IPS-15b (cell line): ENCODE measurements at regions not wholly inside any gene's neighbourhood (a gene's known extent, or its start where the extent isn't known, plus 50 kb on each side); places are given as distances from the start of the nearest gene placed in this dataset.

Experiments used
- H3K27me3 ChIP-seq: one replicate; pipeline ENCODE4 v1.6.1; 2013; ENCODE audit warnings: low read length; ENCODE audit not compliant: control insufficient read depth, insufficient read depth
- H3K36me3 ChIP-seq: one replicate; pipeline ENCODE4 v1.6.1; 2013; ENCODE audit warnings: low read length; ENCODE audit not compliant: control insufficient read depth, insufficient read depth
- H3K4me1 ChIP-seq: one replicate; pipeline ENCODE4 v1.6.1; 2013; ENCODE audit warnings: mild to moderate bottlenecking, low read length; ENCODE audit not compliant: control insufficient read depth, insufficient read depth
- H3K4me3 ChIP-seq: one replicate; pipeline ENCODE4 v1.5.1; 2013; ENCODE audit warnings: low read depth, low read length
- H3K9ac ChIP-seq: one replicate; pipeline ENCODE4 v1.6.1; 2013; ENCODE audit warnings: low read depth, mild to moderate bottlenecking, low read length
- H3K9me3 ChIP-seq: one replicate; pipeline ENCODE4 v1.6.1; 2013; ENCODE audit warnings: mild to moderate bottlenecking, low read length; ENCODE audit not compliant: control insufficient read depth, insufficient read depth

- Histone ChIP-seq H3K9ac (no peak overlapping the region), H3K4me3 (no peak overlapping the region), H3K4me1 (no peaks in the 10 kb centered on the region), H3K36me3 (no peaks in the 10 kb centered on the region), H3K9me3 (no peaks in the 10 kb centered on the region), H3K27me3 (no peaks in the 10 kb centered on the region)
These were observed 170.7 kb downstream of the TTC32 start for GRCh38 chr2:19731037-19731436.

GRCh38 chr2:19728125-19728524 is 173.7 kb downstream of the TTC32 start:
- Histone ChIP-seq H3K4me1 (no peaks in the 10 kb centered on the region), H3K4me3 (no peak overlapping the region), H3K36me3 (no peaks in the 10 kb centered on the region), H3K9ac (no peak overlapping the region), H3K27me3 (no peaks in the 10 kb centered on the region), H3K9me3 (no peaks in the 10 kb centered on the region)

- Histone ChIP-seq H3K9ac (no peak overlapping the region), H3K36me3 (no peaks in the 10 kb centered on the region), H3K27me3 (no peaks in the 10 kb centered on the region), H3K9me3 (no peaks in the 10 kb centered on the region), H3K4me1 (no peaks in the 10 kb centered on the region), H3K4me3 (no peak overlapping the region)
These were observed 176.4 kb downstream of the TTC32 start for GRCh38 chr2:19725392-19725791.

DNA sequence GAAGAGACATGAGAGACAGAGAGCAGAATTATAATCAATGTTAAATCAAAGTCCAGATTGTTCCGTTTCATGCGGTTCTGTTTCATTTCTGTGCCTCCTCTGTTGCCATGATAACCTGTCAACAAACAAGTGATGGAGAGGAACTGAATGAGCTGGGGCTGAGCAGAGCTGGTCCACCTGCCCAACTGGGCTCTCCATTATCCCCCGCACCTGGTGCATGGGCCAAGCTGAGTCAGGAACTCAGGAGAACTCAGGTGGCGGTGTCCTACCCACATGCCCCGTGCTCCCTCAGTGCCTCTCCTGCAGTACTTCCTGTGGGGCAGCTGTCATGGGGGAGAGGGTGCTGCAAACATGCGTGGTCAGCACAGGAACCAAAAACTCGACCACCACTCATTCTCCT is 178.8 kb downstream of the TTC32 start:
- Histone ChIP-seq H3K27me3 (no peaks in the 10 kb centered on the region), H3K36me3 (no peaks in the 10 kb centered on the region), H3K9ac (no peak overlapping the region), H3K4me3 (no peak overlapping the region), H3K9me3 (no peaks in the 10 kb centered on the region), H3K4me1 (no peaks in the 10 kb centered on the region)

GRCh38 chr2:19722531-19722971 is 179.2 kb downstream of the TTC32 start:
- no peak overlapping the region for H3K4me3 ChIP-seq
- no peaks in the 10 kb centered on the region for H3K9me3 ChIP-seq

DNA sequence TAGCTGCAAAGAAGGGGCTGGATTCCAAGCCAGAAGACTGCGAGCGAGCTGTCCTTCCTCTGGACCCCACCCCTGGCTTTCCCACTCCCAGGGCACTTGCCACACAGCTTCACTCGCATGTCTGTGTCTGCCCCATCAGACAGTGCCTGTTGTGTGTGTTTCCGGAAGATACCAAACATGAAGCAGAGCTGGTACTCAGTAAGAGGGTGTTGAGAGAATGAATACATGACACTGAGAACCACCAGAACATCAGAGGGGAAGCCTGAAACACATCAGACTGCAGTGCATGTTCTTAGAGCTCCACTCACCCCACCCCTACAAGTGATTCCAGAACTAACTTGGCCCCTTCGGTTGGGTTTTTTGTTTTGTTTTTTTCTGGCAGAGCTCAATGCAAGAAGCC is 181.5 kb downstream of the TTC32 start:
- Histone ChIP-seq H3K9ac (no peak overlapping the region), H3K4me1 (no peaks in the 10 kb centered on the region), H3K4me3 (no peak overlapping the region), H3K36me3 (no peaks in the 10 kb centered on the region), H3K27me3 (no peaks in the 10 kb centered on the region), H3K9me3 (no peaks in the 10 kb centered on the region)

More at GRCh38 chr2:19722531-19722971, 179.2 kb downstream of the TTC32 start:
- no peaks in the 10 kb centered on the region for H3K36me3 ChIP-seq
- H3K9ac ChIP-seq = no peak overlapping the region
- H3K27me3 ChIP-seq = no peaks in the 10 kb centered on the region
- H3K4me1 ChIP-seq = no peaks in the 10 kb centered on the region

- Histone ChIP-seq H3K4me1 (no peaks in the 10 kb centered on the region), H3K9me3 (no peaks in the 10 kb centered on the region), H3K9ac (no peak overlapping the region), H3K4me3 (no peak overlapping the region), H3K36me3 (no peaks in the 10 kb centered on the region), H3K27me3 (no peaks in the 10 kb centered on the region)
These were observed 182.2 kb downstream of the TTC32 start for GRCh38 chr2:19719540-19719939.

DNA sequence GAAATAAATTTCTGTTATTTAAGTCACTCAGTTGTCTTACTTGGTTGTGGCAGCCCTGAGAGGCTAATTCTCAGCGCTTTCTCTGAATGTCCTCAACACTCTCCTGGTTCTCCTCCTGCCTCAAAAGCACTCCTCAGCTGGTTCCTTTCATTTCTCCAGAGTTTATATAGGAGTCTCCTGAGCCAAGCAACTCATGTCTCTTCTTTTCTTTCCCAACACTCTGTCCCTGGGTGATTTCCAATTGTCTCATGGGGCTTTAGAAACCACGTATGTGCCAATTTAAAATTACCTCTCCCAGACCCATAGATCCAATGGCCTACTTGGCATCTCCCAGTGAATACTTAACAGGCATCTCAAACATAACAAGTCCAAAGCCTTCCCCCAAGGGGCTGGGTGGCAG is 184.3 kb downstream of the TTC32 start:
- H3K9ac ChIP-seq = no peak overlapping the region
- no peak overlapping the region for H3K4me3 ChIP-seq
- no peaks in the 10 kb centered on the region for H3K36me3 ChIP-seq
- no peaks in the 10 kb centered on the region for H3K9me3 ChIP-seq
- no peaks in the 10 kb centered on the region for H3K4me1 ChIP-seq
- no peaks in the 10 kb centered on the region for H3K27me3 ChIP-seq

GRCh38 chr2:19714926-19715325 is 186.9 kb downstream of the TTC32 start:
- H3K9me3 ChIP-seq = no peaks in the 10 kb centered on the region
- H3K36me3 ChIP-seq = no peaks in the 10 kb centered on the region
- no peaks in the 10 kb centered on the region for H3K4me1 ChIP-seq
- no peak overlapping the region for H3K9ac ChIP-seq
- no peak overlapping the region for H3K4me3 ChIP-seq
- no peaks in the 10 kb centered on the region for H3K27me3 ChIP-seq

DNA sequence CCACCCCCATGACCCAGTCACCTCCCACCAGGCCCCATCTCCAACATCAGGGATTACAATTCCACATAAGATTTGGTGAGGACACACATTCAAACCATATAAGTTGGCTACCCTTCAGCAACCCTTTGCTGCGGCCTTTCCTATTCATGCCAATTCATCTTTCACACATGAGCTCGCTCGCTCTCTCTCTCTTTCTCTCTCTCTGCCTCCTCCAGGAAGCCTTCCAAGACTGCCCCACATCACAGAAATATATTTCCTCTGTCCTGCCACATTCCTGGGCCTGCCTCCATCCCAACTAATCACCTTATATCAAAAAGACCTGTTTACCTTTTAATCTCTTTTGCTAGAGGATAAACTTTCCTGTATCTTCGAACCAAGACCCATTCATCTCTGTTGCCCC is 188.9 kb downstream of the TTC32 start:
- Histone ChIP-seq H3K4me1 (no peaks in the 10 kb centered on the region), H3K27me3 (no peaks in the 10 kb centered on the region), H3K4me3 (no peak overlapping the region), H3K9me3 (no peaks in the 10 kb centered on the region), H3K9ac (no peak overlapping the region), H3K36me3 (no peaks in the 10 kb centered on the region)

DNA sequence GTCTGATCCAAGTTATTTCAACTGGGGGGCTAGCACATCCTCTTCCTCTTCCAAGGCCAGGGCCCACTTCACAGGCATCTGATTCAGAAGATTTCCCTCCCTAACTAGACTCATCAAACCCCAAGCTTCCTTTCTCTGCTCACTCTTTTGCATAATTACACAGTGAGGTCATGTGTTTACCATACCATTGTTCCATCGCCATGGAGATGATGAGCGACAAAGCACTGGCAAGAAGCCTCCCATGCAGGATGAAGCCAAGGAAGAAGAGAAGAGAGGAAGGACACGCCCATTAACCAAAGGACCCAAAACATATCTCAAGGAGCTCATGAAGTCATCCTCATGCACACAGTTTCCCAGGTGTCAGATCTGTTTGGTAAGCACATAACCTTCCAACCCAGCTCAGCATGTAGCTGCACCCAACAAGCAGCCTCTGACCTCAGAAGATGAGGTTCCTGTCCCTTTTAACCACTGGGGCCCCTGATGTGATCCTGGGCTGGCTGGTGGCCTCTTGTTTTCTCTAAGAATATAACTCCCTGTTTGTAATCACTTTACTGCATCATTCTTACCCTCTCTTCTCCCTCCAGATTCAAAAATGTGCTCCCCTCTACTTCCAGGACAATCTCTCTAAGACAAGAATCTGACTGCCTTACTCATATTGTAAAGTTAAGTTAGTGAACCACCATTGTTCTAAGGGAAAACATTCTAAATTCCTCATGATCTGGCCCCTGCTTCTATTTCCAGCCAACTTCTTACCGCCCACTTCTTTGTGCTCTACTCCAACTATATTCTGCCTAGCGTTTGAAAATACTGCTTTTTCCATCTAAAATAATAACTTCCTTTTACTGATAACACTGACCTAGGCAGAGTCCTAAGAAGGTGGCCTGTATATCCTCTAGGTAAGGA is 190.1 kb downstream of the TTC32 start:
- no peaks in the 10 kb centered on the region for H3K36me3 ChIP-seq
- no peaks in the 10 kb centered on the region for H3K9me3 ChIP-seq
- H3K4me1 ChIP-seq = no peaks in the 10 kb centered on the region
- H3K9ac ChIP-seq = no peak overlapping the region
- H3K4me3 ChIP-seq = no peak overlapping the region
- no peaks in the 10 kb centered on the region for H3K27me3 ChIP-seq

DNA sequence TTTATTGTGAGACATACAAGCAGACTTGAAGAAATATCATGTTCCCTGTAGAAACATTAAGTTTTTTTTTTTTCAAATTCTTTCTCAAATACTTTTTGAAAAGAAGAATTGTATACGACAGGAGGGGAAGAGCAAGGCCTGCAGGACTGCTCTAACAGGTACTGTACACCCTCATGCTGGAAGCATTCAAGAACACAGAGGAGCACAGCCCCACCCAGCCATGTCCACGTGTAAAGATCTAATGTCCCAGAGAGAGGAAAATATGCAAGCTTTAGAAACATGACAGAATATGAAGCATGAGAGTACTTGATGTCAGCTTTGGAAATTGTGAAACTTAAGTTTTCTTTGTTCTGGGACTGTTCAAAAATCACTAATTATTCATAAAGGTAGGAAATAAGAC is 191.6 kb downstream of the TTC32 start:
- no peak overlapping the region for H3K9ac ChIP-seq
- no peak overlapping the region for H3K4me3 ChIP-seq

More for the DNA sequence above, 191.6 kb downstream of the TTC32 start:
- Histone ChIP-seq H3K9me3 (no peaks in the 10 kb centered on the region), H3K27me3 (no peaks in the 10 kb centered on the region), H3K4me1 (no peaks in the 10 kb centered on the region), H3K36me3 (no peaks in the 10 kb centered on the region)
